ENCODE measurements at regions not wholly inside any gene's neighbourhood (a gene's known extent, or its start where the extent isn't known, plus 50 kb on each side); places are given as distances from the start of the nearest gene placed in this dataset.

DNA sequence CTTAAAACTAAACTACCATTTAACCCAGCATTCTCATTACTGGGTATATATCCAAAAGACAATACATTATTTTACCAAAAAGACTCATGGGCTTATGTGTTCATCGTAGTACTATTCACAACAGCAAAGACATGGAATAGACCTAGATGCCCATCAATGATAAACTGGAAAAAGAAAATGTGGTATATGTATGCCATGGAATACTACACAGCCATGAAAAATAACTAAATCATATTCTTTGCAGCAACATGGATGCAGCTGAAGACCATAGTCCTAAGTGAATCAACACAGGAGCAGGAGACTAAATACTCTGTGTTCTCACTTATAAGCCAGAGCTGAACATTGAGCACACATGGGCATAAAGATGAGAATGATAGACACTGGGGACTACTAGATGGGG is 645.1 kb upstream of the B3GALT2 start:
- TF ChIP-seq POLR2AphosphoS5 (IDR thresholded peaks at IDR 0.05; ENCODE audit: low read depth, low read length), result no peak
- TF ChIP-seq TAF1 (IDR thresholded peaks at IDR 0.05; ENCODE audit: borderline replicate concordance, insufficient read depth, low read length), result no peak
- no peak for TF ChIP-seq SIN3A (IDR thresholded peaks at IDR 0.05; ENCODE audit: borderline replicate concordance, insufficient read depth, low read length)
- TF ChIP-seq, protein P1, sequence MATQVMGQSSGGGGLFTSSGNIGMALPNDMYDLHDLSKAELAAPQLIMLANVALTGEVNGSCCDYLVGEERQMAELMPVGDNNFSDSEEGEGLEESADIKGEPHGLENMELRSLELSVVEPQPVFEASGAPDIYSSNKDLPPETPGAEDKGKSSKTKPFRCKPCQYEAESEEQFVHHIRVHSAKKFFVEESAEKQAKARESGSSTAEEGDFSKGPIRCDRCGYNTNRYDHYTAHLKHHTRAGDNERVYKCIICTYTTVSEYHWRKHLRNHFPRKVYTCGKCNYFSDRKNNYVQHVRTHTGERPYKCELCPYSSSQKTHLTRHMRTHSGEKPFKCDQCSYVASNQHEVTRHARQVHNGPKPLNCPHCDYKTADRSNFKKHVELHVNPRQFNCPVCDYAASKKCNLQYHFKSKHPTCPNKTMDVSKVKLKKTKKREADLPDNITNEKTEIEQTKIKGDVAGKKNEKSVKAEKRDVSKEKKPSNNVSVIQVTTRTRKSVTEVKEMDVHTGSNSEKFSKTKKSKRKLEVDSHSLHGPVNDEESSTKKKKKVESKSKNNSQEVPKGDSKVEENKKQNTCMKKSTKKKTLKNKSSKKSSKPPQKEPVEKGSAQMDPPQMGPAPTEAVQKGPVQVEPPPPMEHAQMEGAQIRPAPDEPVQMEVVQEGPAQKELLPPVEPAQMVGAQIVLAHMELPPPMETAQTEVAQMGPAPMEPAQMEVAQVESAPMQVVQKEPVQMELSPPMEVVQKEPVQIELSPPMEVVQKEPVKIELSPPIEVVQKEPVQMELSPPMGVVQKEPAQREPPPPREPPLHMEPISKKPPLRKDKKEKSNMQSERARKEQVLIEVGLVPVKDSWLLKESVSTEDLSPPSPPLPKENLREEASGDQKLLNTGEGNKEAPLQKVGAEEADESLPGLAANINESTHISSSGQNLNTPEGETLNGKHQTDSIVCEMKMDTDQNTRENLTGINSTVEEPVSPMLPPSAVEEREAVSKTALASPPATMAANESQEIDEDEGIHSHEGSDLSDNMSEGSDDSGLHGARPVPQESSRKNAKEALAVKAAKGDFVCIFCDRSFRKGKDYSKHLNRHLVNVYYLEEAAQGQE (IDR thresholded peaks at IDR 0.05; ENCODE audit: insufficient read depth in 1 of 2, low read depth in 2 of 2, low read length in 2 of 2), result no peak
